ENCODE measurements at regions not wholly inside any gene's neighbourhood (a gene's known extent, or its start where the extent isn't known, plus 50 kb on each side); places are given as distances from the start of the nearest gene placed in this dataset.

GRCh38 chr17:33534087-33534486 lies 241.0 kb upstream of the ASIC2 start:
- H3K27ac ChIP-seq (ENCODE audit: low read depth in 1 of 2, low read length in 2 of 2) = no peak overlapping the region
- TF ChIP-seq CTCF (IDR thresholded peaks at IDR 0.05) = no peak
- H3K27me3 ChIP-seq (ENCODE audit: control insufficient read depth in 2 of 2, insufficient read depth in 2 of 2, low read length in 2 of 2) = no peaks in the 10 kb centered on the region
- Mint-ChIP-seq H3K9me3 (peaks cover 0 to 3% (median 0%) of the 10 kb centered on the region in 7 donors), H3K36me3 (no peaks in the 10 kb centered on the region), H3K27ac (no peak overlapping the region), H3K4me1 (no peaks in the 10 kb centered on the region), H3K4me3 (no peak overlapping the region), H3K27me3 (ENCODE audit: low read depth in 3 of 3) (peaks cover 0 to 4% (median 1%) of the 10 kb centered on the region in 3 donors)
- H3K79me2 ChIP-seq (ENCODE audit: insufficient read depth, low read length) = no peaks in the 10 kb centered on the region
- H3K4me3 ChIP-seq (replicated peaks in 1 of 3; ENCODE audit: low read depth in 2 of 3, low read length in 3 of 3) = no peak overlapping the region
- no peaks in the 10 kb centered on the region for H4K20me1 ChIP-seq (ENCODE audit: insufficient read depth, low read length)
- H3K4me1 ChIP-seq (ENCODE audit: control insufficient read depth in 1 of 2, insufficient read depth in 2 of 2, low read length in 2 of 2) = no peaks in the 10 kb centered on the region
- H3K36me3 ChIP-seq (replicated peaks in 1 of 2; ENCODE audit: control insufficient read depth in 1 of 2, insufficient read depth in 2 of 2, low read length in 2 of 2) = no peaks in the 10 kb centered on the region
- intact Hi-C loops (cut with micrococcal nuclease) = no loop called here
- 95% methylated on average over 4 of the region's 9 CpGs for WGBS (ENCODE audit: insufficient coverage)
- DNase-seq = no peak
- H2AFZ ChIP-seq (ENCODE audit: insufficient read depth, low read depth, low read length, poor library complexity, severe bottlenecking) = no peak overlapping the region
- no peak overlapping the region for H3K4me2 ChIP-seq (replicated peaks; ENCODE audit: extremely low read depth, low read length, poor library complexity, severe bottlenecking)
- no peak overlapping the region for H3K9ac ChIP-seq (ENCODE audit: insufficient read depth, low read length, poor library complexity, severe bottlenecking)
- H3K9me3 ChIP-seq (replicated peaks in 1 of 2; ENCODE audit: control insufficient read depth in 1 of 2, insufficient read depth in 1 of 2, low read length in 2 of 2) = no peaks in the 10 kb centered on the region

- H3K4me3 Mint-ChIP-seq = no peak overlapping the region
- H3K79me2 ChIP-seq (ENCODE audit: insufficient read depth, low read length) = no peaks in the 10 kb centered on the region
- H3K27ac ChIP-seq (ENCODE audit: low read depth in 1 of 2, low read length in 2 of 2) = no peak overlapping the region
- 100% methylated on average over 3 of the region's 4 CpGs for WGBS (ENCODE audit: insufficient coverage)
- no peak for TF ChIP-seq CTCF (IDR thresholded peaks at IDR 0.05)
- no peaks in the 10 kb centered on the region for H3K36me3 ChIP-seq (replicated peaks in 1 of 2; ENCODE audit: control insufficient read depth in 1 of 2, insufficient read depth in 2 of 2, low read length in 2 of 2)
- no peak overlapping the region for H3K9ac ChIP-seq (ENCODE audit: insufficient read depth, low read length, poor library complexity, severe bottlenecking)
- no peaks in the 10 kb centered on the region for H3K36me3 Mint-ChIP-seq
- intact Hi-C loops (cut with micrococcal nuclease) = no loop called here
- H3K4me3 ChIP-seq (replicated peaks in 1 of 3; ENCODE audit: low read depth in 2 of 3, low read length in 3 of 3) = no peak overlapping the region
- peaks cover 0 to 8% (median 3%) of the 10 kb centered on the region in 7 donors for H3K9me3 Mint-ChIP-seq
- H3K4me1 Mint-ChIP-seq = no peaks in the 10 kb centered on the region
- no peaks in the 10 kb centered on the region for H3K9me3 ChIP-seq (replicated peaks in 1 of 2; ENCODE audit: control insufficient read depth in 1 of 2, insufficient read depth in 1 of 2, low read length in 2 of 2)
- DNase-seq = no peak
- peaks cover 2 to 6% (median 2%) of the 10 kb centered on the region in 3 donors for H3K27me3 Mint-ChIP-seq (ENCODE audit: low read depth in 3 of 3)
- no peak overlapping the region for H3K4me2 ChIP-seq (replicated peaks; ENCODE audit: extremely low read depth, low read length, poor library complexity, severe bottlenecking)
- H3K27me3 ChIP-seq (ENCODE audit: control insufficient read depth in 2 of 2, insufficient read depth in 2 of 2, low read length in 2 of 2) = no peaks in the 10 kb centered on the region
- no peak overlapping the region for H3K27ac Mint-ChIP-seq
- H4K20me1 ChIP-seq (ENCODE audit: insufficient read depth, low read length) = no peaks in the 10 kb centered on the region
- no peak overlapping the region for H2AFZ ChIP-seq (ENCODE audit: insufficient read depth, low read depth, low read length, poor library complexity, severe bottlenecking)
- H3K4me1 ChIP-seq (ENCODE audit: control insufficient read depth in 1 of 2, insufficient read depth in 2 of 2, low read length in 2 of 2) = no peaks in the 10 kb centered on the region
Measured at GRCh38 chr17:33545124-33545523, 252.0 kb upstream of the ASIC2 start.

Measured in CD14-positive monocyte (primary cell).